K562 (cell line): ENCODE measurements at regions not wholly inside any gene's neighbourhood (a gene's known extent, or its start where the extent isn't known, plus 50 kb on each side); places are given as distances from the start of the nearest gene placed in this dataset.

Source experiments
- HDAC2 ChIP-seq: fragments of 450-650 bp; IDR thresholded peaks from 2 replicates; pipeline ENCODE4 v1.6.1; 2016; ENCODE audit warnings: mild to moderate bottlenecking
- HNRNPH1 ChIP-seq: fragments of 200-400 bp; formaldehyde crosslinking; optimal IDR thresholded peaks from 2 replicates; pipeline ENCODE3; 2017; ENCODE audit warnings: low read depth, mild to moderate bottlenecking, low read length, moderate library complexity
- NCOA2 ChIP-seq, 2 experiments: fragments of 450-650 bp; IDR thresholded peaks; 2 replicates each; pipeline ENCODE4 v1.6.1; 2018; ENCODE audit warnings: mild to moderate bottlenecking in 2 of 2, moderate library complexity in 1 of 2; ENCODE audit not compliant: partially characterized antibody in 2 of 2
- RAD21 ChIP-seq, 2 experiments: fragments of 250-450 bp in 1 of 2; fragments of 450-650 bp in 1 of 2; sonication (Bioruptor Pico) in 1 of 2; formaldehyde crosslinking in 1 of 2; IDR thresholded peaks in 1 of 2; conservative IDR thresholded peaks in 1 of 2; 2 replicates each; pipeline versions ENCODE4 v1.4.0 to v1.8.0; 2020 to 2022; ENCODE audit warnings: mild to moderate bottlenecking in 2 of 2, moderate library complexity in 1 of 2
- SMARCB1 ChIP-seq: IDR thresholded peaks from 2 replicates; pipeline ENCODE4 v1.6.1; 2011; ENCODE audit warnings: improper control_type of control experiment, low read depth; ENCODE audit not compliant: insufficient read length
- TFE3 ChIP-seq: fragments of 450-650 bp; formaldehyde crosslinking; IDR thresholded peaks from 2 replicates; pipeline ENCODE4 v1.4.0; 2020; ENCODE audit warnings: mild to moderate bottlenecking, mixed read lengths
- TF ChIP-seq, protein P1 (sequence below): fragments of 450-650 bp; formaldehyde crosslinking; IDR thresholded peaks from 2 replicates; pipeline ENCODE4 v1.4.0; 2022; ENCODE audit warnings: missing genetic modification characterization
- TF ChIP-seq, protein P2 (sequence below): fragments of 250-450 bp; sonication (Bioruptor Pico); IDR thresholded peaks from 2 replicates; pipeline ENCODE4 v1.4.0; 2020

GRCh38 chr6:142613981-142614380, 312.2 kb downstream of the ADGRG6 start (continued):
- TF ChIP-seq, protein P1, sequence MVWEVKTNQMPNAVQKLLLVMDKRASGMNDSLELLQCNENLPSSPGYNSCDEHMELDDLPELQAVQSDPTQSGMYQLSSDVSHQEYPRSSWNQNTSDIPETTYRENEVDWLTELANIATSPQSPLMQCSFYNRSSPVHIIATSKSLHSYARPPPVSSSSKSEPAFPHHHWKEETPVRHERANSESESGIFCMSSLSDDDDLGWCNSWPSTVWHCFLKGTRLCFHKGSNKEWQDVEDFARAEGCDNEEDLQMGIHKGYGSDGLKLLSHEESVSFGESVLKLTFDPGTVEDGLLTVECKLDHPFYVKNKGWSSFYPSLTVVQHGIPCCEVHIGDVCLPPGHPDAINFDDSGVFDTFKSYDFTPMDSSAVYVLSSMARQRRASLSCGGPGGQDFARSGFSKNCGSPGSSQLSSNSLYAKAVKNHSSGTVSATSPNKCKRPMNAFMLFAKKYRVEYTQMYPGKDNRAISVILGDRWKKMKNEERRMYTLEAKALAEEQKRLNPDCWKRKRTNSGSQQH (CRISPR knock-in tag), result no peak
- TF ChIP-seq SMARCB1 (no peak), RAD21 (CRISPR knock-in tag; conservative IDR thresholded peaks at IDR 0.05 in 1 of 2, IDR thresholded peaks at IDR 0.05 in 1 of 2) (no peak), TFE3 (no peak), HDAC2 (no peak), NCOA2 (IDR thresholded peaks at IDR 0.05; ENCODE audit: partially characterized antibody in 2 of 2) (no peak), HNRNPH1 (no peak)
- TF ChIP-seq, protein P2, sequence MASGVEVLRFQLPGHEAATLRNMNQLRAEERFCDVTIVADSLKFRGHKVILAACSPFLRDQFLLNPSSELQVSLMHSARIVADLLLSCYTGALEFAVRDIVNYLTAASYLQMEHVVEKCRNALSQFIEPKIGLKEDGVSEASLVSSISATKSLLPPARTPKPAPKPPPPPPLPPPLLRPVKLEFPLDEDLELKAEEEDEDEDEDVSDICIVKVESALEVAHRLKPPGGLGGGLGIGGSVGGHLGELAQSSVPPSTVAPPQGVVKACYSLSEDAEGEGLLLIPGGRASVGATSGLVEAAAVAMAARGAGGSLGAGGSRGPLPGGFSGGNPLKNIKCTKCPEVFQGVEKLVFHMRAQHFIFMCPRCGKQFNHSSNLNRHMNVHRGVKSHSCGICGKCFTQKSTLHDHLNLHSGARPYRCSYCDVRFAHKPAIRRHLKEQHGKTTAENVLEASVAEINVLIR (CRISPR knock-in tag), result no peak
